Kidney epithelial cell (primary cell): ENCODE measurements at regions not wholly inside any gene's neighbourhood (a gene's known extent, or its start where the extent isn't known, plus 50 kb on each side); places are given as distances from the start of the nearest gene placed in this dataset.

Experiments
- DNase-seq: peaks from one replicate; pipeline ENCODE4 v3.0.0-alpha.2; 2010; ENCODE audit warnings: low read depth
- H3K27me3 ChIP-seq: 2 replicates; pipeline ENCODE4 v1.6.0; 2011; ENCODE audit warnings: low read length; ENCODE audit not compliant: control insufficient read depth, insufficient read depth
- H3K36me3 ChIP-seq: 2 replicates; pipeline ENCODE4 v1.5.1; 2011; ENCODE audit warnings: low read length; ENCODE audit not compliant: control insufficient read depth, insufficient read depth
- H3K4me3 ChIP-seq: 2 replicates; pipeline ENCODE4 v1.5.1; 2011; ENCODE audit warnings: low read depth, mild to moderate bottlenecking, control low read depth, low read length
- CTCF ChIP-seq: IDR thresholded peaks from 2 replicates; pipeline ENCODE4 v1.5.1; 2011; ENCODE audit warnings: mild to moderate bottlenecking, moderate library complexity, low read length, control low read depth, inconsistent platforms; ENCODE audit not compliant: insufficient read depth, poor library complexity, severe bottlenecking

- no peak for DNase-seq
- no peaks in the 10 kb centered on the region for H3K36me3 ChIP-seq
- no peak for TF ChIP-seq CTCF
- no peak overlapping the region for H3K4me3 ChIP-seq
- no peaks in the 10 kb centered on the region for H3K27me3 ChIP-seq
Measured at GRCh38 chr15:91496754-91497691, 356.5 kb upstream of the SLCO3A1 start.

- H3K4me3 ChIP-seq = no peak overlapping the region
- no peak for TF ChIP-seq CTCF
- H3K36me3 ChIP-seq = no peaks in the 10 kb centered on the region
- H3K27me3 ChIP-seq = no peaks in the 10 kb centered on the region
- no peak for DNase-seq
Measured at GRCh38 chr15:91498046-91498748, 355.3 kb upstream of the SLCO3A1 start.

GRCh38 chr15:91498749-91499062 is 354.8 kb upstream of the SLCO3A1 start:
- Histone ChIP-seq H3K36me3 (no peaks in the 10 kb centered on the region), H3K27me3 (no peaks in the 10 kb centered on the region), H3K4me3 (no peak overlapping the region)
- TF ChIP-seq CTCF = no peak
- no peak for DNase-seq

- no peak for DNase-seq
- Histone ChIP-seq H3K27me3 (no peaks in the 10 kb centered on the region), H3K4me3 (no peak overlapping the region), H3K36me3 (no peaks in the 10 kb centered on the region)
- no peak for TF ChIP-seq CTCF
Measured at GRCh38 chr15:91499774-91500383, 353.6 kb upstream of the SLCO3A1 start.

- no peak for TF ChIP-seq CTCF
- Histone ChIP-seq H3K4me3 (no peak overlapping the region), H3K27me3 (no peaks in the 10 kb centered on the region), H3K36me3 (no peaks in the 10 kb centered on the region)
- DNase-seq = no peak
Measured at GRCh38 chr15:91508633-91509032, 344.9 kb upstream of the SLCO3A1 start.
